Neural cell (in vitro differentiated cells): ENCODE measurements at regions not wholly inside any gene's neighbourhood (a gene's known extent, or its start where the extent isn't known, plus 50 kb on each side); places are given as distances from the start of the nearest gene placed in this dataset.

Source experiments
- H2AFZ ChIP-seq: fragments of 200-600, 300-800 bp; sonication (generic), shearing (Covaris generic); 2 replicates; pipeline ENCODE4 v1.6.0; 2014; ENCODE audit warnings: low read depth, mild to moderate bottlenecking, antibody characterized with exemption, low read length, moderate library complexity
- H3F3A ChIP-seq: fragments of 200-600 bp; shearing (Covaris generic); 2 replicates; pipeline ENCODE4 v1.6.1; 2016; ENCODE audit warnings: mild to moderate bottlenecking, moderate library complexity, mixed read lengths, antibody characterized with exemption, low read length; ENCODE audit not compliant: insufficient read depth, poor library complexity, severe bottlenecking
- H3K27ac ChIP-seq: fragments of 200-600, 300-800 bp; sonication (generic), shearing (Covaris generic); 2 replicates; pipeline ENCODE4 v1.5.1; 2014; ENCODE audit warnings: mild to moderate bottlenecking, low read length, moderate library complexity
- H3K27me3 ChIP-seq: fragments of 300-800, 200-600 bp; sonication (generic), shearing (Covaris generic); 2 replicates; pipeline ENCODE4 v1.6.0; 2014; ENCODE audit warnings: mild to moderate bottlenecking, low read depth, low read length, moderate library complexity; ENCODE audit not compliant: insufficient read depth
- H3K36me3 ChIP-seq: fragments of 300-800, 200-600 bp; sonication (generic), shearing (Covaris generic); 2 replicates; pipeline ENCODE4 v1.5.1; 2014; ENCODE audit warnings: mild to moderate bottlenecking, antibody characterized with exemption, low read length, moderate library complexity; ENCODE audit not compliant: insufficient read depth
- H3K4me2 ChIP-seq: fragments of 300-800, 200-600 bp; sonication (generic), shearing (Covaris generic); 2 replicates; pipeline ENCODE4 v1.6.0; 2014; ENCODE audit warnings: mild to moderate bottlenecking, low read length
- H3K4me3 ChIP-seq: fragments of 300-800, 200-600 bp; sonication (generic), shearing (Covaris generic); 2 replicates; pipeline ENCODE4 v1.5.1; 2014; ENCODE audit warnings: mild to moderate bottlenecking, low read length, moderate library complexity
- H3K79me2 ChIP-seq: fragments of 200-600 bp; shearing (Covaris generic); replicated peaks from 2 replicates; pipeline ENCODE4 v1.6.0; 2014; ENCODE audit warnings: mild to moderate bottlenecking, low read length, moderate library complexity; ENCODE audit not compliant: insufficient read depth
- H3K9ac ChIP-seq: fragments of 300-800, 200-600 bp; sonication (generic), shearing (Covaris generic); 2 replicates; pipeline ENCODE4 v1.6.1; 2016; ENCODE audit warnings: mild to moderate bottlenecking, low read length, mixed read lengths
- H3K9me2 ChIP-seq: fragments of 200-600 bp; shearing (Covaris generic); 2 replicates; pipeline ENCODE4 v1.6.1; 2016; ENCODE audit warnings: mild to moderate bottlenecking, low read length, mixed read lengths; ENCODE audit not compliant: insufficient read depth
- H3K9me3 ChIP-seq: fragments of 200-600, 300-800 bp; sonication (generic), shearing (Covaris generic); 2 replicates; pipeline ENCODE4 v1.6.1; 2016; ENCODE audit warnings: mild to moderate bottlenecking, mixed run types, low read length, moderate library complexity, mixed read lengths
- H4K20me1 ChIP-seq: fragments of 200-600 bp; shearing (Covaris generic); 2 replicates; pipeline ENCODE4 v1.6.1; 2016; ENCODE audit warnings: mild to moderate bottlenecking, mixed run types; ENCODE audit not compliant: insufficient read depth
- CTCF ChIP-seq: fragments of 450-650 bp; IDR thresholded peaks from 2 replicates; pipeline ENCODE4 v1.5.1; 2014; ENCODE audit warnings: antibody characterized with exemption, mild to moderate bottlenecking, moderate library complexity; ENCODE audit not compliant: poor library complexity, severe bottlenecking
- EP300 ChIP-seq: fragments of 450-650 bp; conservative IDR thresholded peaks from 2 replicates; pipeline ENCODE4 v1.6.1; 2014; ENCODE audit warnings: antibody characterized with exemption, mild to moderate bottlenecking, moderate library complexity; ENCODE audit not compliant: poor library complexity, severe bottlenecking
- EZH2 ChIP-seq: fragments of 200-600, 300-800 bp; shearing (Covaris generic), sonication (generic); IDR thresholded peaks from 2 replicates; pipeline ENCODE4 v1.6.1; 2014; ENCODE audit warnings: antibody characterized with exemption, low read length, borderline replicate concordance, mild to moderate bottlenecking; ENCODE audit not compliant: insufficient read depth, poor library complexity, severe bottlenecking
- MXI1 ChIP-seq: fragments of 450-650 bp; conservative IDR thresholded peaks from 2 replicates; pipeline ENCODE4 v1.6.1; 2014; ENCODE audit warnings: antibody characterized with exemption, mild to moderate bottlenecking; ENCODE audit not compliant: poor library complexity, severe bottlenecking
- POLR2AphosphoS5 ChIP-seq: IDR thresholded peaks from 2 replicates; pipeline ENCODE4 v1.6.1; 2012
- RAD21 ChIP-seq: fragments of 450-650 bp; conservative IDR thresholded peaks from 2 replicates; pipeline ENCODE4 v1.6.1; 2014; ENCODE audit warnings: antibody characterized with exemption, mild to moderate bottlenecking, moderate library complexity
- REST ChIP-seq: IDR thresholded peaks from 2 replicates; pipeline ENCODE4 v1.6.1; 2012; ENCODE audit warnings: borderline replicate concordance
- SMC3 ChIP-seq: fragments of 450-650 bp; conservative IDR thresholded peaks from 2 replicates; pipeline ENCODE4 v1.6.1; 2014; ENCODE audit warnings: antibody characterized with exemption, mild to moderate bottlenecking, moderate library complexity; ENCODE audit not compliant: poor library complexity
- TAF1 ChIP-seq: IDR thresholded peaks from 2 replicates; pipeline ENCODE4 v1.6.1; 2012; ENCODE audit warnings: low read depth

DNA sequence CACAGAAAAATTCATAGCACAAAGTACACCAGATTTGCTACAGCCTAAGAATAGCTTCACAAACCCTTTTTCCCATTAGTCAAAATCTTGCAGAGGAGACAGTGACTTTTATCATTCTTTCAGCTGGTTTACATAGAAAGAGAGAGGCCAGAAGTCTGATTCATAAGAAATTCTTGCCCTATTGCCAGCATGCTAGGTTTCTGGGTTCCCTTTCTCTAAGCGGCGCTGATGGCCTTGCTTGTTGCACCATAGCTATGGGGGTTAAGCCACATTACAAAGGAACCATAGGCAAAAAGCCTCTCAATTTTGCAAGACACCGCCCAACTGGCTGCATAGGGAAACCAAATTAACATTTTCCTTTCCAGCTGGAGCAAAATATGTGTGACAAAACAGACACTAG, 87.4 kb downstream of the ZNF467 start:
- TF ChIP-seq MXI1 = no peak

GRCh38 chr7:149685455-149685854, 87.9 kb downstream of the ZNF467 start:
- Histone ChIP-seq H3K9ac (no peak overlapping the region), H4K20me1 (no peaks in the 10 kb centered on the region), H3K27me3 (no peaks in the 10 kb centered on the region)

More for the DNA sequence above, 87.4 kb downstream of the ZNF467 start:
- H4K20me1 ChIP-seq = no peaks in the 10 kb centered on the region
- H3K27me3 ChIP-seq = no peaks in the 10 kb centered on the region
- H3K36me3 ChIP-seq = no peaks in the 10 kb centered on the region
- H3K9me3 ChIP-seq = no peaks in the 10 kb centered on the region
- H3K9me2 ChIP-seq = no peaks in the 10 kb centered on the region
- H3K27ac ChIP-seq = no peak overlapping the region
- no peak overlapping the region for H3K9ac ChIP-seq
- H3F3A ChIP-seq = no peaks in the 10 kb centered on the region
- H3K79me2 ChIP-seq = no peaks in the 10 kb centered on the region
- no peak overlapping the region for H2AFZ ChIP-seq
- H3K4me3 ChIP-seq = no peak overlapping the region
- H3K4me2 ChIP-seq = no peak overlapping the region

GRCh38 chr7:149683898-149684297, 89.5 kb downstream of the ZNF467 start:
- Histone ChIP-seq H3K79me2 (no peaks in the 10 kb centered on the region), H3K9me3 (no peaks in the 10 kb centered on the region), H4K20me1 (no peaks in the 10 kb centered on the region), H3K4me2 (no peak overlapping the region), H3K4me3 (no peak overlapping the region), H3K9ac (no peak overlapping the region), H2AFZ (no peak overlapping the region), H3F3A (no peaks in the 10 kb centered on the region), H3K36me3 (no peaks in the 10 kb centered on the region), H3K27me3 (no peaks in the 10 kb centered on the region), H3K9me2 (no peaks in the 10 kb centered on the region), H3K27ac (no peak overlapping the region)
- TF ChIP-seq SMC3 (no peak), EZH2 (no peak), EP300 (no peak), POLR2AphosphoS5 (no peak), RAD21 (no peak), MXI1 (no peak), TAF1 (no peak), CTCF (no peak), REST (no peak)

More at GRCh38 chr7:149685455-149685854, 87.9 kb downstream of the ZNF467 start:
- H3K4me3 ChIP-seq = no peak overlapping the region
- no peak overlapping the region for H3K4me2 ChIP-seq
- no peaks in the 10 kb centered on the region for H3K9me2 ChIP-seq
- H2AFZ ChIP-seq = no peak overlapping the region
- H3K27ac ChIP-seq = no peak overlapping the region
- H3K36me3 ChIP-seq = no peaks in the 10 kb centered on the region
- H3K9me3 ChIP-seq = no peaks in the 10 kb centered on the region
- H3K79me2 ChIP-seq = no peaks in the 10 kb centered on the region
- TF ChIP-seq MXI1 (no peak), TAF1 (no peak), SMC3 (no peak), RAD21 (no peak), POLR2AphosphoS5 (no peak), CTCF (no peak), EP300 (no peak)
- H3F3A ChIP-seq = no peaks in the 10 kb centered on the region
